CD14-positive monocyte (primary cell): ENCODE measurements at regions not wholly inside any gene's neighbourhood (a gene's known extent, or its start where the extent isn't known, plus 50 kb on each side); places are given as distances from the start of the nearest gene placed in this dataset.

Source experiments
- DNase-seq, 3 donors: peaks; one replicate each; pipeline ENCODE4 v3.0.0-alpha.2; 2011 to 2022
- H2AFZ ChIP-seq: 2 replicates; pipeline ENCODE4 v1.6.0; 2012; ENCODE audit warnings: mild to moderate bottlenecking, low read depth, low read length, inconsistent platforms; ENCODE audit not compliant: insufficient read depth, poor library complexity, severe bottlenecking
- H3K27ac ChIP-seq, 2 donors: 1 replicate in 1 of 2; 2 replicates in 1 of 2; pipeline ENCODE4 v1.5.1; 2012 to 2013; ENCODE audit warnings: low read length in 2 of 2, control low read depth in 1 of 2, inconsistent platforms in 1 of 2, low read depth in 1 of 2, mild to moderate bottlenecking in 1 of 2
- H3K27me3 ChIP-seq, 2 donors: one replicate each; pipeline versions ENCODE4 v1.6.0 to v1.6.1; 2011 to 2013; ENCODE audit warnings: low read length in 2 of 2; ENCODE audit not compliant: control insufficient read depth in 2 of 2, insufficient read depth in 2 of 2
- H3K36me3 ChIP-seq, 2 donors: replicated peaks in 1 of 2; 1 replicate in 1 of 2; 2 replicates in 1 of 2; pipeline versions ENCODE4 v1.5.1 to v1.6.1; 2012 to 2013; ENCODE audit warnings: low read length in 2 of 2, control low read depth in 1 of 2, inconsistent platforms in 1 of 2, mild to moderate bottlenecking in 1 of 2; ENCODE audit not compliant: insufficient read depth in 2 of 2, control insufficient read depth in 1 of 2
- H3K4me1 ChIP-seq, 2 donors: 1 replicate in 1 of 2; 2 replicates in 1 of 2; pipeline versions ENCODE4 v1.5.1 to v1.6.1; 2012 to 2013; ENCODE audit warnings: low read length in 2 of 2, control low read depth in 1 of 2, inconsistent platforms in 1 of 2, mild to moderate bottlenecking in 1 of 2, moderate library complexity in 1 of 2; ENCODE audit not compliant: insufficient read depth in 2 of 2, control insufficient read depth in 1 of 2
- H3K4me2 ChIP-seq: replicated peaks from 2 replicates; pipeline ENCODE3; 2012; ENCODE audit warnings: low read length, moderate library complexity, mild to moderate bottlenecking; ENCODE audit not compliant: poor library complexity, severe bottlenecking; ENCODE audit errors: extremely low read depth
- H3K4me3 ChIP-seq, 3 experiments: fragments of 200-600 bp in 1 of 3; sonication (generic) in 1 of 3; replicated peaks in 1 of 3; 1 replicate in 2 of 3; 2 replicates in 1 of 3; pipeline ENCODE4 v1.5.1; 2011 to 2013; ENCODE audit warnings: low read length in 3 of 3, mild to moderate bottlenecking in 3 of 3, control low read depth in 2 of 3, low read depth in 2 of 3, inconsistent platforms in 1 of 3, moderate library complexity in 1 of 3
- H3K79me2 ChIP-seq: 2 replicates; pipeline ENCODE4 v1.6.0; 2012; ENCODE audit warnings: mild to moderate bottlenecking, control low read depth, inconsistent platforms, low read length, moderate library complexity; ENCODE audit not compliant: insufficient read depth
- H3K9ac ChIP-seq: 2 replicates; pipeline ENCODE4 v1.6.0; 2017; ENCODE audit warnings: low read length, mild to moderate bottlenecking; ENCODE audit not compliant: insufficient read depth, poor library complexity, severe bottlenecking
- H3K9me3 ChIP-seq, 2 donors: replicated peaks in 1 of 2; 1 replicate in 1 of 2; 2 replicates in 1 of 2; pipeline versions ENCODE4 v1.5.1 to v1.6.1; 2012 to 2013; ENCODE audit warnings: low read length in 2 of 2, control low read depth in 1 of 2; ENCODE audit not compliant: control insufficient read depth in 1 of 2, insufficient read depth in 1 of 2
- H4K20me1 ChIP-seq: 2 replicates; pipeline ENCODE4 v1.6.0; 2012; ENCODE audit warnings: mild to moderate bottlenecking, low read length, control low read depth, moderate library complexity; ENCODE audit not compliant: insufficient read depth
- H3K27ac Mint-ChIP-seq, 7 donors: one replicate each; pipeline ENCODE4 v1.8.0; 2020; ENCODE audit warnings: mild to moderate bottlenecking in 7 of 7, mixed read lengths in 7 of 7, moderate library complexity in 6 of 7, inconsistent platforms in 2 of 7
- H3K27me3 Mint-ChIP-seq, 3 donors: one replicate each; pipeline ENCODE4 v1.8.0; 2021 to 2022; ENCODE audit warnings: low read depth in 3 of 3, mild to moderate bottlenecking in 3 of 3, mixed read lengths in 3 of 3, moderate library complexity in 3 of 3, inconsistent platforms in 1 of 3
- H3K36me3 Mint-ChIP-seq, 2 donors: one replicate each; pipeline ENCODE4 v1.8.0; 2020; ENCODE audit warnings: mixed read lengths in 2 of 2, inconsistent platforms in 1 of 2, mild to moderate bottlenecking in 1 of 2
- H3K4me1 Mint-ChIP-seq: one replicate; pipeline ENCODE4 v1.8.0; 2020; ENCODE audit warnings: mild to moderate bottlenecking, mixed read lengths
- H3K4me3 Mint-ChIP-seq, 2 donors: one replicate each; pipeline ENCODE4 v1.8.0; 2020; ENCODE audit warnings: mild to moderate bottlenecking in 2 of 2, mixed read lengths in 2 of 2, moderate library complexity in 1 of 2
- H3K9me3 Mint-ChIP-seq, 7 donors: one replicate each; pipeline ENCODE4 v1.8.0; 2020 to 2022; ENCODE audit warnings: mixed read lengths in 7 of 7, mild to moderate bottlenecking in 6 of 7, moderate library complexity in 6 of 7, inconsistent platforms in 2 of 7
- CTCF ChIP-seq: fragments of 200-600 bp; IDR thresholded peaks from one replicate; pipeline ENCODE4 v1.8.0; 2022; ENCODE audit warnings: antibody characterized with exemption, mild to moderate bottlenecking
- WGBS: methylation state at CpG from one replicate; pipeline ENCODE4 v1.1.5; 2013; ENCODE audit warnings: missing lambda C conversion rate; ENCODE audit not compliant: insufficient coverage; 5-methylcytosine and 5-hydroxymethylcytosine counted together
- intact Hi-C, 2 donors: fragments of 100-400 bp; cut with micrococcal nuclease; formaldehyde crosslinking; loops; one replicate each; pipeline versions ENCODE4 v1.15.0 to v1.15.1; 2023

- Mint-ChIP-seq H3K4me1 (peaks cover 43% of the 10 kb centered on the region), H3K36me3 (no peaks in the 10 kb centered on the region), H3K27ac (no peak overlapping the region), H3K9me3 (no peaks in the 10 kb centered on the region), H3K27me3 (peaks cover 0 to 2% (median 0%) of the 10 kb centered on the region in 3 donors), H3K4me3 (no peak overlapping the region)
- WGBS, result 67% methylated on average over 3 of the region's 4 CpGs
- no peaks in the 10 kb centered on the region for H3K79me2 ChIP-seq
- H3K4me2 ChIP-seq, result no peak overlapping the region
- no peaks in the 10 kb centered on the region for H4K20me1 ChIP-seq
- no peak for TF ChIP-seq CTCF
- peaks cover 29 to 42% of the 10 kb centered on the region in 2 donors for H3K4me1 ChIP-seq
- H3K4me3 ChIP-seq, result no peak overlapping the region
- DNase-seq, result no peak
- no peaks in the 10 kb centered on the region for H3K27me3 ChIP-seq
- intact Hi-C loops, result no loop called here
- no peak overlapping the region for H3K27ac ChIP-seq
- H3K36me3 ChIP-seq, result no peaks in the 10 kb centered on the region
- H3K9ac ChIP-seq, result no peak overlapping the region
- no peak overlapping the region for H2AFZ ChIP-seq
- no peaks in the 10 kb centered on the region for H3K9me3 ChIP-seq
Measured at GRCh38 chr6:113646701-113647100, 210.4 kb upstream of the MARCKS start.

GRCh38 chr6:113647143-113647889 lies 209.8 kb upstream of the MARCKS start:
- Histone ChIP-seq H3K4me2 (no peak overlapping the region), H3K79me2 (no peaks in the 10 kb centered on the region), H3K4me1 (peaks cover 30 to 42% of the 10 kb centered on the region in 2 donors), H2AFZ (no peak overlapping the region), H3K27ac (no peak overlapping the region), H3K9ac (no peak overlapping the region), H3K36me3 (no peaks in the 10 kb centered on the region), H3K27me3 (no peaks in the 10 kb centered on the region), H3K4me3 (no peak overlapping the region), H4K20me1 (no peaks in the 10 kb centered on the region), H3K9me3 (no peaks in the 10 kb centered on the region)
- Mint-ChIP-seq H3K36me3 (no peaks in the 10 kb centered on the region), H3K27ac (peak overlapping the region in 3 of 7 donors; percentile 0 to 65 (median 43)), H3K27me3 (peaks cover 0 to 2% (median 0%) of the 10 kb centered on the region in 3 donors), H3K9me3 (no peaks in the 10 kb centered on the region), H3K4me1 (peaks cover 43% of the 10 kb centered on the region), H3K4me3 (no peak overlapping the region)
- peak in 1 of 3 donors; percentile 47 for DNase-seq
- WGBS, result no CpG with 5 or more reads among the region's 4 CpGs
- TF ChIP-seq CTCF, result no peak
- intact Hi-C loops, result no loop called here
